Panc1 (cell line): ENCODE measurements at regions not wholly inside any gene's neighbourhood (a gene's known extent, or its start where the extent isn't known, plus 50 kb on each side); places are given as distances from the start of the nearest gene placed in this dataset.

Source experiments
- ATAC-seq: fragments of 200-7000 bp; cut with Tn5 transposase; 2 replicates; pipeline ENCODE4 v1.9.1; 2020; ENCODE audit warnings: mild to moderate bottlenecking, moderate library complexity
- BruUV-seq: library from RNA; stranded (reverse); fragments of 400-500 nt; replicated peaks from 2 replicates; lab custom pipeline; 2021; lab: Mats Ljungman, UMichigan
- CTCF ChIA-PET: fragments of 300-600 bp; sonication (Branson Sonifier 250); formaldehyde crosslinking; loops from one replicate; lab custom pipeline; 2022; ENCODE audit warnings: antibody characterized with exemption; lab: Charles Lee
- POLR2A ChIA-PET: fragments of 300-600 bp; sonication (Branson Sonifier 250); formaldehyde crosslinking; loops from one replicate; lab custom pipeline; 2022; ENCODE audit warnings: antibody characterized with exemption; lab: Charles Lee
- DNase-seq: peaks from one replicate; pipeline ENCODE4 v3.0.0-alpha.2; 2010; ENCODE audit warnings: low read depth, low spot score
- H3K27ac ChIP-seq: 2 replicates; pipeline ENCODE4 v1.5.1; 2011; ENCODE audit warnings: mild to moderate bottlenecking, low read length, inconsistent platforms
- H3K27me3 ChIP-seq: fragments of 200-500 bp; sonication (Bioruptor generic); 2 replicates; pipeline ENCODE4 v1.6.0; 2014; ENCODE audit warnings: low read length, inconsistent platforms; ENCODE audit not compliant: control insufficient read depth, insufficient read depth
- H3K36me3 ChIP-seq: fragments of 200-500 bp; sonication (Bioruptor generic); 2 replicates; pipeline ENCODE4 v1.5.1; 2014; ENCODE audit warnings: inconsistent platforms, mild to moderate bottlenecking, low read length, moderate library complexity; ENCODE audit not compliant: control insufficient read depth, insufficient read depth
- H3K4me1 ChIP-seq: 2 replicates; pipeline ENCODE4 v1.5.1; 2011; ENCODE audit warnings: inconsistent platforms, mild to moderate bottlenecking, low read length, moderate library complexity; ENCODE audit not compliant: control insufficient read depth, insufficient read depth
- H3K4me3 ChIP-seq, 2 experiments: 2 replicates each; pipeline ENCODE4 v1.5.1; 2011 to 2012; ENCODE audit warnings: low read depth in 2 of 2, low read length in 2 of 2, mild to moderate bottlenecking in 2 of 2, inconsistent platforms in 1 of 2, moderate library complexity in 1 of 2
- H3K9me3 ChIP-seq: fragments of 200-500 bp; sonication (Bioruptor generic); 2 replicates; pipeline ENCODE4 v1.5.1; 2014; ENCODE audit warnings: low read depth, mild to moderate bottlenecking, inconsistent platforms, low read length, moderate library complexity; ENCODE audit not compliant: control insufficient read depth, insufficient read depth
- POLR2AphosphoS5 ChIP-seq: IDR thresholded peaks from 2 replicates; pipeline ENCODE4 v1.6.1; 2012; ENCODE audit warnings: mild to moderate bottlenecking, low read depth, low read length, moderate library complexity
- SIN3A ChIP-seq: IDR thresholded peaks from 2 replicates; pipeline ENCODE4 v1.6.1; 2012; ENCODE audit warnings: low read depth, mild to moderate bottlenecking, low read length, moderate library complexity, borderline replicate concordance; ENCODE audit not compliant: insufficient read depth
- TCF7L2 ChIP-seq: IDR thresholded peaks from 2 replicates; pipeline ENCODE4 v1.6.1; 2011; ENCODE audit warnings: mild to moderate bottlenecking, low read depth, low read length, inconsistent platforms
- in situ Hi-C: cut with HindIII; loops from 2 replicates; pipeline ENCODE4 v1.10.0; 2016; ENCODE audit warnings: low sequenced_read_pairs, low pct_unique_long_range_greater_than_20kb
- intact Hi-C: fragments of 100-400 bp; cut with micrococcal nuclease; formaldehyde crosslinking; loops from one replicate; pipeline ENCODE4 v1.10.0; 2022; ENCODE audit not compliant: unreplicated experiment
- TF ChIP-seq, protein P1 (sequence below): fragments of 450-650 bp; IDR thresholded peaks from 2 replicates; pipeline ENCODE4 v1.5.1; 2017; ENCODE audit warnings: mild to moderate bottlenecking
- TF ChIP-seq, protein P2 (sequence below), 2 experiments: IDR thresholded peaks; 2 replicates each; pipeline ENCODE4 v1.6.1; 2011 to 2012; ENCODE audit warnings: low read depth in 2 of 2, control low read depth in 1 of 2, low read length in 1 of 2, mild to moderate bottlenecking in 1 of 2, moderate library complexity in 1 of 2; ENCODE audit not compliant: insufficient read depth in 1 of 2

DNA sequence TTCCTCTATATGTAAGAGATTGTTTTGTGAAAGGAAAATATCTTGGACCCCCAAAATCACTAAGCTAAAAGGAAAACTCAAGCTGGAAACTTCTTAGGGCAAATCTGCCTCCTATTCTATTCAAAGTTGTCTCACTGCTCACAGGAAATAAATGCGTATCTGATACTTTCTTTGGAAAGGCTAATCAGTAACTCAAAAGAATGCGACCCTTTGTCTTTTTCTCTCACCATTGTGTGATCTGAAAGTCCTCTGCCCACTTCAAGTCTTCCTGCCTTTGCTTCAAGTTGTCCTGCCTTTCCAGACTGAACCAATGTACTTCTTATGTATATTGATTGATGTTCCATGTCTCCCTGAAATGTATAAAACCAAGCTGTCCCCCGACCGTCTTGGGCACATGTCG, 157.3 kb downstream of the KIF2B start:
- ChIA-PET POLR2A (no interaction called here), CTCF (no interaction called here)
- Histone ChIP-seq H3K27me3 (no peaks in the 10 kb centered on the region), H3K4me3 (no peak overlapping the region), H3K27ac (no peak overlapping the region), H3K9me3 (no peaks in the 10 kb centered on the region), H3K4me1 (no peaks in the 10 kb centered on the region), H3K36me3 (no peaks in the 10 kb centered on the region)
- DNase-seq (no peak), ATAC-seq (no peak)
- intact Hi-C loops = loop anchor here (10.0 kb wide), 1 partner anchor 65 kb away; no protein-coding TSS in a partner anchor
- no TSS peak for BruUV-seq
- in situ Hi-C loops = no loop called here
- TF ChIP-seq, protein P1, sequence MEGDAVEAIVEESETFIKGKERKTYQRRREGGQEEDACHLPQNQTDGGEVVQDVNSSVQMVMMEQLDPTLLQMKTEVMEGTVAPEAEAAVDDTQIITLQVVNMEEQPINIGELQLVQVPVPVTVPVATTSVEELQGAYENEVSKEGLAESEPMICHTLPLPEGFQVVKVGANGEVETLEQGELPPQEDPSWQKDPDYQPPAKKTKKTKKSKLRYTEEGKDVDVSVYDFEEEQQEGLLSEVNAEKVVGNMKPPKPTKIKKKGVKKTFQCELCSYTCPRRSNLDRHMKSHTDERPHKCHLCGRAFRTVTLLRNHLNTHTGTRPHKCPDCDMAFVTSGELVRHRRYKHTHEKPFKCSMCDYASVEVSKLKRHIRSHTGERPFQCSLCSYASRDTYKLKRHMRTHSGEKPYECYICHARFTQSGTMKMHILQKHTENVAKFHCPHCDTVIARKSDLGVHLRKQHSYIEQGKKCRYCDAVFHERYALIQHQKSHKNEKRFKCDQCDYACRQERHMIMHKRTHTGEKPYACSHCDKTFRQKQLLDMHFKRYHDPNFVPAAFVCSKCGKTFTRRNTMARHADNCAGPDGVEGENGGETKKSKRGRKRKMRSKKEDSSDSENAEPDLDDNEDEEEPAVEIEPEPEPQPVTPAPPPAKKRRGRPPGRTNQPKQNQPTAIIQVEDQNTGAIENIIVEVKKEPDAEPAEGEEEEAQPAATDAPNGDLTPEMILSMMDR = no peak
- TF ChIP-seq TCF7L2 (no peak), SIN3A (no peak), POLR2AphosphoS5 (no peak)

DNA sequence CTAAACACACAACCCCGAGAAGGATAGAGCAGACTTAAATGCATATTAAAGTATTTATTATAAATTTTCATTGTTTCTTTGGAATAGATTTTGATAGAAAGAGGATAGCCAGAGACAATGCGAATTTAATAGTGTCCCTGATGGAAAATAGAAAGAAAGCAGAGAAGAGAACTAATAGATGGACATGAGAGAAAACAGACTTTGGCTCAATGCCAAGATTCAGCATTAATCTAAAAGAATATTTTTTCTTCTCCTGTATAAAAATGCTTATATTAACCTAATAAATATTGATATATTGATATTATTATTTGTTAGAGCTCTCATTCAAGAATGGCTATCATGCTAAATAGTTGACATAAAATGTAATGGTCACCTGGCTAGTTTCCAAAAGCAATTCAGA, 173.4 kb downstream of the KIF2B start:
- DNase-seq (no peak), ATAC-seq (no peak)
- no peak overlapping the region for H3K27ac ChIP-seq
- H3K4me1 ChIP-seq = no peaks in the 10 kb centered on the region
- BruUV-seq = no TSS peak
- in situ Hi-C loops (no loop called here), intact Hi-C loops (no loop called here)
- no peaks in the 10 kb centered on the region for H3K36me3 ChIP-seq
- H3K4me3 ChIP-seq = no peak overlapping the region
- POLR2A ChIA-PET = no interaction called here
- no peak for TF ChIP-seq POLR2AphosphoS5
- TF ChIP-seq, protein P1 = no peak
- TF ChIP-seq, protein P2, sequence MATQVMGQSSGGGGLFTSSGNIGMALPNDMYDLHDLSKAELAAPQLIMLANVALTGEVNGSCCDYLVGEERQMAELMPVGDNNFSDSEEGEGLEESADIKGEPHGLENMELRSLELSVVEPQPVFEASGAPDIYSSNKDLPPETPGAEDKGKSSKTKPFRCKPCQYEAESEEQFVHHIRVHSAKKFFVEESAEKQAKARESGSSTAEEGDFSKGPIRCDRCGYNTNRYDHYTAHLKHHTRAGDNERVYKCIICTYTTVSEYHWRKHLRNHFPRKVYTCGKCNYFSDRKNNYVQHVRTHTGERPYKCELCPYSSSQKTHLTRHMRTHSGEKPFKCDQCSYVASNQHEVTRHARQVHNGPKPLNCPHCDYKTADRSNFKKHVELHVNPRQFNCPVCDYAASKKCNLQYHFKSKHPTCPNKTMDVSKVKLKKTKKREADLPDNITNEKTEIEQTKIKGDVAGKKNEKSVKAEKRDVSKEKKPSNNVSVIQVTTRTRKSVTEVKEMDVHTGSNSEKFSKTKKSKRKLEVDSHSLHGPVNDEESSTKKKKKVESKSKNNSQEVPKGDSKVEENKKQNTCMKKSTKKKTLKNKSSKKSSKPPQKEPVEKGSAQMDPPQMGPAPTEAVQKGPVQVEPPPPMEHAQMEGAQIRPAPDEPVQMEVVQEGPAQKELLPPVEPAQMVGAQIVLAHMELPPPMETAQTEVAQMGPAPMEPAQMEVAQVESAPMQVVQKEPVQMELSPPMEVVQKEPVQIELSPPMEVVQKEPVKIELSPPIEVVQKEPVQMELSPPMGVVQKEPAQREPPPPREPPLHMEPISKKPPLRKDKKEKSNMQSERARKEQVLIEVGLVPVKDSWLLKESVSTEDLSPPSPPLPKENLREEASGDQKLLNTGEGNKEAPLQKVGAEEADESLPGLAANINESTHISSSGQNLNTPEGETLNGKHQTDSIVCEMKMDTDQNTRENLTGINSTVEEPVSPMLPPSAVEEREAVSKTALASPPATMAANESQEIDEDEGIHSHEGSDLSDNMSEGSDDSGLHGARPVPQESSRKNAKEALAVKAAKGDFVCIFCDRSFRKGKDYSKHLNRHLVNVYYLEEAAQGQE (IDR thresholded peaks at IDR 0.05; ENCODE audit: insufficient read depth in 1 of 2, low read depth in 2 of 2, low read length in 1 of 2) = no peak
- no peaks in the 10 kb centered on the region for H3K9me3 ChIP-seq
- no peaks in the 10 kb centered on the region for H3K27me3 ChIP-seq
- CTCF ChIA-PET = no interaction called here

DNA sequence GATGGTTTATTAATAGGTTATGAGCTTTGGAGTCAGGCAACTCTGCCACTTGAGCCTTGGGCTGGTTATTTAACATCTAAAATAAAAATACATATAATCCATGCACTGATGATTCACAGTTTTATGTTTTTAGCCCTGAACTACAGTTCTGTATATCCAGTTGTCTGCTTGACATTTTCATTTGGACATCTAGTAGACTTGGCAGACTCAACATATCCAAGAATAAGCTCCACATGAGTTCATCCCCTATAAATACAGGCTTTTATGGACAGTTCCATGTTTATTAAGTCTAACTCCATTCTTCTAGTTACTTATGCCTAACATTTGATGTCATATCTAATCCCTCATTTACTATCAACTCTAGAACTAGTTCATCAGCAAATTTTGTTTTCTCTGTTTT, 174.2 kb downstream of the KIF2B start:
- ATAC-seq (no peak), DNase-seq (no peak)
- POLR2A ChIA-PET = no interaction called here
- no peaks in the 10 kb centered on the region for H3K9me3 ChIP-seq
- no peaks in the 10 kb centered on the region for H3K27me3 ChIP-seq
- in situ Hi-C loops = no loop called here
- no peak for TF ChIP-seq TCF7L2
- TF ChIP-seq, protein P2 (IDR thresholded peaks at IDR 0.05; ENCODE audit: insufficient read depth in 1 of 2, low read depth in 2 of 2, low read length in 1 of 2) = no peak
- TF ChIP-seq, protein P1 = no peak
- TF ChIP-seq POLR2AphosphoS5 = no peak
- TF ChIP-seq SIN3A = no peak
- CTCF ChIA-PET = no interaction called here
- H3K36me3 ChIP-seq = no peaks in the 10 kb centered on the region
- H3K27ac ChIP-seq = no peak overlapping the region
- no TSS peak for BruUV-seq
- no peak overlapping the region for H3K4me3 ChIP-seq
- intact Hi-C loops = no loop called here
- no peaks in the 10 kb centered on the region for H3K4me1 ChIP-seq
